Esophagus muscularis mucosa (tissue), 4 donors: ENCODE measurements at regions not wholly inside any gene's neighbourhood (a gene's known extent, or its start where the extent isn't known, plus 50 kb on each side); places are given as distances from the start of the nearest gene placed in this dataset.
"Not testable (repeated sequence)": the region's sequence is repeated elsewhere in the genome, so short reads cannot be mapped to it uniquely, and the experiment has no call there.

Source experiments
- DNase-seq: peaks from one replicate; pipeline ENCODE4 v3.0.0-alpha.2; 2017; ENCODE audit errors: extremely low spot score
- H3K27ac ChIP-seq, 4 donors: fragments of 200-600 bp; sonication (generic); replicated peaks in 1 of 4; 1 replicate in 3 of 4; 2 replicates in 1 of 4; pipeline ENCODE4 v1.5.1; 2016 to 2019; ENCODE audit warnings: mild to moderate bottlenecking in 1 of 4
- H3K27me3 ChIP-seq, 4 donors: fragments of 200-600 bp; sonication (generic); one replicate each; pipeline versions ENCODE4 v1.5.1 to v1.6.0; 2016 to 2019
- H3K36me3 ChIP-seq, 4 donors: fragments of 200-600 bp; sonication (generic); one replicate each; pipeline ENCODE4 v1.5.1; 2016 to 2019
- H3K4me1 ChIP-seq, 4 donors: fragments of 200-600 bp; sonication (generic); one replicate each; pipeline ENCODE4 v1.5.1; 2016 to 2019
- H3K4me3 ChIP-seq, 4 donors: fragments of 200-600 bp; sonication (generic); 1 replicate in 2 of 4; 2 replicates in 2 of 4; pipeline ENCODE4 v1.5.1; 2016 to 2019; ENCODE audit warnings: mild to moderate bottlenecking in 4 of 4, moderate library complexity in 1 of 4
- H3K9me3 ChIP-seq, 4 donors: fragments of 200-600 bp; sonication (generic); 1 replicate in 3 of 4; 2 replicates in 1 of 4; pipeline ENCODE4 v1.5.1; 2016 to 2019
- CTCF ChIP-seq, 3 experiments: fragments of 200-600 bp in 2 of 3; fragments of 450-650 bp in 1 of 3; sonication (generic) in 2 of 3; IDR thresholded peaks; one replicate each; pipeline ENCODE4 v1.5.1; 2017 to 2019; ENCODE audit warnings: antibody characterized with exemption in 3 of 3, mild to moderate bottlenecking in 2 of 3, moderate library complexity in 1 of 3
- EP300 ChIP-seq: sonication (generic); formaldehyde crosslinking; IDR thresholded peaks from one replicate; pipeline ENCODE4 v1.6.1; 2017; ENCODE audit warnings: antibody characterized with exemption
- POLR2A ChIP-seq: fragments of 450-650 bp; IDR thresholded peaks from one replicate; pipeline ENCODE4 v1.6.1; 2017; ENCODE audit warnings: antibody characterized with exemption, moderate library complexity, mild to moderate bottlenecking, low read depth
- POLR2AphosphoS5 ChIP-seq, 2 donors: sonication (generic); formaldehyde crosslinking; IDR thresholded peaks; one replicate each; pipeline ENCODE4 v1.6.1; 2017; ENCODE audit warnings: antibody characterized with exemption in 2 of 2
- WGBS: methylation state at CpG from one replicate; pipeline ENCODE4 v1.1.5; 2018; 5-methylcytosine and 5-hydroxymethylcytosine counted together
- intact Hi-C: fragments of 100-400 bp; cut with DNase I; formaldehyde crosslinking; loops from one replicate; pipeline ENCODE4 v1.15.1; 2023

DNA sequence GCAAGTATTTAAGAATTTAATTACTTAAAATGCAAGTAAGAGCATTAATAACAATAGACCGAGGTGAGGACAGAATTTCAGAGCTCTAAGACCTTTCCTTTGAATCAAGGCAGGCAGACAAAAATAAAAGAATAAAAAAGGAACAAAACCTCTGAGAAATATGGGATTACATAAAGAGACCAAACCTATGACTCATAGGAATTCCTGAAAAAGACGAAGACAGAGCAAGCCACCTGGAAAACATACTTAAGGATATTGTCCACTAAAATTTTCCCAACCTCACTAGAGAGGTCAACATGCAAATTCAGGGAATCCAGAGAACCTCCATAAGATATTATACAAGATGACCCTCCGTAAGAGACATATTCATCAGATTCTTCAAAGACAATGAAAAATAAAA is 325.1 kb downstream of the AEBP2 start:
- Histone ChIP-seq H3K9me3 (no peaks in the 10 kb centered on the region), H3K4me1 (peaks cover 0 to 4% (median 0%) of the 10 kb centered on the region in 4 donors), H3K27me3 (no peaks in the 10 kb centered on the region), H3K4me3 (no peak overlapping the region), H3K27ac (no peak overlapping the region), H3K36me3 (no peaks in the 10 kb centered on the region)
- 71% methylated on average over 3 of the region's 3 CpGs for WGBS
- intact Hi-C loops: no loop called here
- TF ChIP-seq EP300 (no peak), CTCF (IDR thresholded peaks at IDR 0.05) (no peak), POLR2AphosphoS5 (IDR thresholded peaks at IDR 0.05) (no peak), POLR2A (no peak)
- no peak for DNase-seq

- Histone ChIP-seq H3K27me3 (no peaks in the 10 kb centered on the region), H3K4me1 (peaks cover 0 to 7% (median 0%) of the 10 kb centered on the region in 4 donors), H3K4me3 (no peak overlapping the region), H3K9me3 (no peaks in the 10 kb centered on the region), H3K27ac (no peak overlapping the region), H3K36me3 (no peaks in the 10 kb centered on the region)
- DNase-seq: no peak
- 39% methylated on average over 2 of the region's 2 CpGs for WGBS
- TF ChIP-seq EP300: no peak
- no peak for TF ChIP-seq POLR2AphosphoS5 (IDR thresholded peaks at IDR 0.05)
- TF ChIP-seq CTCF (IDR thresholded peaks at IDR 0.05): no peak
- TF ChIP-seq POLR2A: no peak
- intact Hi-C loops: no loop called here
Measured at GRCh38 chr12:19771858-19772257, 332.6 kb downstream of the AEBP2 start.

DNA sequence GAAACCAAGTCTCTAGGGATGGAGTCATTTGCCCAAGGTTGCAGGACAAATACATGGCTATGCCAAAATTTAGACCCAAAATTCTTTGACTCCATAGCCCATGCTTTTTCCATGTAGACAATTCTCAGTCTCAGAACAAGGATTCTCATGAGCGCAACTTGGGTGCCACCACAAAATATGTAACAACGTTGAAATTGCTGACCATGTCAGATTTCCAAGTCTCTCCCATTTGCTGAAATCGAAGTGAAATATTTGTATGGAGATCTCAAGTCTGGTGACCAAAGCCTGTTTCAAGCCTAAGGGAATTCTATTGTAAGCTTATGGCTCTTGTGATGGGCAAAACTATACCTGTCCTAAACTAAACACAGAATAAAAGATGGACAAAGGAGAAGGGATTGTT is 333.5 kb downstream of the AEBP2 start:
- intact Hi-C loops: no loop called here
- H3K4me3 ChIP-seq: no peak overlapping the region
- no peaks in the 10 kb centered on the region for H3K9me3 ChIP-seq
- DNase-seq: no peak
- no peak overlapping the region for H3K27ac ChIP-seq
- WGBS: 97% methylated on average over 3 of the region's 3 CpGs
- H3K4me1 ChIP-seq: peaks cover 0 to 7% (median 0%) of the 10 kb centered on the region in 4 donors
- H3K27me3 ChIP-seq: no peaks in the 10 kb centered on the region
- TF ChIP-seq POLR2AphosphoS5 (IDR thresholded peaks at IDR 0.05): no peak
- TF ChIP-seq POLR2A: no peak
- TF ChIP-seq CTCF (IDR thresholded peaks at IDR 0.05): no peak
- no peak for TF ChIP-seq EP300
- no peaks in the 10 kb centered on the region for H3K36me3 ChIP-seq

DNA sequence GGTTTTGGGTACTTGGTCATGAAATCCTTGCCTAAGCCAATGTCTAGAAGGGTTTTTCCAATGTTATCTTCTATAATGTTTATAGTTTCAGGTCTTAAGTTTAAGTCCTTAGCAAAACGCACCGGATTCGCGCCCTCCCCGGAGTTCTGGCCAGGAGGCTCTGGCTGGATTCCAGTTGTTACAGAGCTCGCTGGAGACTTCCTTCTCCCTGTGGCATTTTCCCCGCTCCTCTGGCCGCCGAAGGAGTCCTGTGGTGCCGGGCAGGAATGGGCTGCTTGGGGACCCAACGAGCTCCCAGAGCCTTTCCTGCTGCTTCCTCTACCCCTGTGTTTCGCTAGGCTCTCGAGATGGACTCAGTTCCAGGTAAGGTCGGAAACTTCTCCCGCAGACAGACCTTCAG is 335.9 kb downstream of the AEBP2 start:
- intact Hi-C loops: no loop called here
- peaks cover 0 to 21% (median 0%) of the 10 kb centered on the region in 4 donors for H3K4me1 ChIP-seq
- no peaks in the 10 kb centered on the region for H3K27me3 ChIP-seq
- no peaks in the 10 kb centered on the region for H3K36me3 ChIP-seq
- WGBS: over 99% methylated on average over 15 of the region's 15 CpGs
- TF ChIP-seq POLR2A (no peak), EP300 (no peak), CTCF (IDR thresholded peaks at IDR 0.05) (no peak), POLR2AphosphoS5 (IDR thresholded peaks at IDR 0.05) (no peak)
- H3K27ac ChIP-seq: no peak overlapping the region
- DNase-seq: no peak
- H3K4me3 ChIP-seq: no peak overlapping the region
- no peaks in the 10 kb centered on the region for H3K9me3 ChIP-seq

DNA sequence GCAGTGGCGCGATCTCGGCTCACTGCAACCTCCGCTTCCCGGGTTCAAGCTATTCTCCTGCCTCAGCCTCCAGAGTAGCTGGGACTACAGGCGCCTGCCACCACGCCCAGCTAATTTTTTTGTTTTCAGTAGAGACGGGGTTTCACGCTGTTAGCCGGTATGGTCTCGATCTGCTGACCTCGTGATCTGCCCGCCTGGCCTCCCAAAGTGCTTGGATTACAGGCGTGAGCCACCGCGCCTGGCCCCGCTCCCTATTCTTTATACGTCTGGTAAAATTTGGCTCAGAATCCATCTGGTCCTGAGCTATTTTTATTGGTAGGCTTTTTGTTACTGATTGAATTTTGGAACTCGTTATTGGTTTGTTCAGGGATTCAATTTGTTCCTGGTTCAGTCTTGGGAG is 336.7 kb downstream of the AEBP2 start:
- H3K4me1 ChIP-seq: peaks cover 0 to 21% (median 0%) of the 10 kb centered on the region in 4 donors
- DNase-seq, H3K27me3 ChIP-seq, H3K27ac ChIP-seq, intact Hi-C loops, H3K36me3 ChIP-seq, H3K4me3 ChIP-seq, H3K9me3 ChIP-seq: not testable (repeated sequence)
- 98% methylated on average over 19 of the region's 19 CpGs for WGBS
